GM19463 (cell line): ENCODE measurements at regions not wholly inside any gene's neighbourhood (a gene's known extent, or its start where the extent isn't known, plus 50 kb on each side); places are given as distances from the start of the nearest gene placed in this dataset.

Source experiments
- ATAC-seq: cut with Tn5 transposase; IDR thresholded peaks from one replicate; pipeline ENCODE4 v1.9.1; 2021; ENCODE audit warnings: mild to moderate bottlenecking, moderate library complexity; ENCODE audit not compliant: unreplicated experiment

GRCh38 chr13:34764246-34764645 is 177.8 kb upstream of the NBEA start:
- no peak for ATAC-seq

- ATAC-seq = no peak
These were observed 176.5 kb upstream of the NBEA start for GRCh38 chr13:34765446-34766180.

- no peak for ATAC-seq
These were observed 174.3 kb upstream of the NBEA start for GRCh38 chr13:34767778-34768177.

- ATAC-seq = no peak
These were observed 169.9 kb upstream of the NBEA start for GRCh38 chr13:34772206-34772605.

- ATAC-seq = no peak
These were observed 169.2 kb upstream of the NBEA start for GRCh38 chr13:34772881-34773280.

- ATAC-seq = no peak
These were observed 165.6 kb upstream of the NBEA start for GRCh38 chr13:34776390-34776981.

GRCh38 chr13:34777089-34777913 is 164.8 kb upstream of the NBEA start:
- ATAC-seq = no peak

- ATAC-seq = no peak
These were observed 164.2 kb upstream of the NBEA start for GRCh38 chr13:34777914-34778303.

GRCh38 chr13:34779171-34779570 is 162.9 kb upstream of the NBEA start:
- no peak for ATAC-seq

- no peak for ATAC-seq
These were observed 148.8 kb upstream of the NBEA start for GRCh38 chr13:34793301-34793700.

- ATAC-seq = no peak
These were observed 138.3 kb upstream of the NBEA start for GRCh38 chr13:34803756-34804155.

- no peak for ATAC-seq
These were observed 136.7 kb upstream of the NBEA start for GRCh38 chr13:34805347-34805746.

- no peak for ATAC-seq
These were observed 133.4 kb upstream of the NBEA start for GRCh38 chr13:34808649-34809048.

- ATAC-seq = no peak
These were observed 131.1 kb upstream of the NBEA start for GRCh38 chr13:34810996-34811395.

- ATAC-seq = no peak
These were observed 126.5 kb upstream of the NBEA start for GRCh38 chr13:34815526-34815925.

GRCh38 chr13:34816245-34816884 is 125.7 kb upstream of the NBEA start:
- no peak for ATAC-seq

GRCh38 chr13:34816908-34817665 is 125.0 kb upstream of the NBEA start:
- ATAC-seq = no peak

GRCh38 chr13:34822650-34823049 is 119.4 kb upstream of the NBEA start:
- ATAC-seq = no peak

GRCh38 chr13:34826432-34826831 is 115.6 kb upstream of the NBEA start:
- ATAC-seq = no peak

- no peak for ATAC-seq
These were observed 108.4 kb upstream of the NBEA start for GRCh38 chr13:34833562-34834182.
